ENCODE measurements at regions not wholly inside any gene's neighbourhood (a gene's known extent, or its start where the extent isn't known, plus 50 kb on each side); places are given as distances from the start of the nearest gene placed in this dataset.
"Not testable (repeated sequence)": the region's sequence is repeated elsewhere in the genome, so short reads cannot be mapped to it uniquely, and the experiment has no call there.

- in situ Hi-C loops (cut with MboI; ENCODE audit: low sequenced_read_pairs), result no loop called here
Observed at GRCh38 chr13:72590091-72590740, 137.2 kb downstream of the MZT1 start.

GRCh38 chr13:72586518-72586917, 140.9 kb downstream of the MZT1 start:
- in situ Hi-C loops (cut with MboI; ENCODE audit: low sequenced_read_pairs), result no loop called here

- in situ Hi-C loops (cut with MboI; ENCODE audit: low sequenced_read_pairs), result no loop called here
Observed at GRCh38 chr13:72585254-72585653, 142.2 kb downstream of the MZT1 start.

- in situ Hi-C loops (cut with MboI; ENCODE audit: low sequenced_read_pairs), result no loop called here
Observed at GRCh38 chr13:72571191-72571590, 156.2 kb downstream of the MZT1 start.

GRCh38 chr13:72570019-72570418, 157.4 kb downstream of the MZT1 start:
- in situ Hi-C loops (cut with MboI; ENCODE audit: low sequenced_read_pairs), result no loop called here

- in situ Hi-C loops (cut with MboI; ENCODE audit: low sequenced_read_pairs), result no loop called here
Observed at GRCh38 chr13:72567566-72567965, 159.9 kb downstream of the MZT1 start.

- in situ Hi-C loops (cut with MboI; ENCODE audit: low sequenced_read_pairs), result no loop called here
Observed at GRCh38 chr13:72566526-72566925, 160.9 kb downstream of the MZT1 start.

GRCh38 chr13:72565893-72566292, 161.5 kb downstream of the MZT1 start:
- in situ Hi-C loops (cut with MboI; ENCODE audit: low sequenced_read_pairs), result no loop called here

- in situ Hi-C loops (cut with MboI; ENCODE audit: low sequenced_read_pairs), result no loop called here
Observed at GRCh38 chr13:72562686-72563085, 164.7 kb downstream of the MZT1 start.

- in situ Hi-C loops (cut with MboI; ENCODE audit: low sequenced_read_pairs), result no loop called here
Observed at GRCh38 chr13:72561791-72562190, 165.6 kb downstream of the MZT1 start.

- in situ Hi-C loops (cut with MboI; ENCODE audit: low sequenced_read_pairs), result no loop called here
Observed at GRCh38 chr13:72559716-72560115, 167.7 kb downstream of the MZT1 start.

GRCh38 chr13:72556945-72557344, 170.5 kb downstream of the MZT1 start:
- in situ Hi-C loops (cut with MboI; ENCODE audit: low sequenced_read_pairs), result no loop called here

GRCh38 chr13:72555601-72556000, 171.8 kb downstream of the MZT1 start:
- in situ Hi-C loops (cut with MboI; ENCODE audit: low sequenced_read_pairs), result no loop called here

- in situ Hi-C loops (cut with MboI; ENCODE audit: low sequenced_read_pairs), result no loop called here
Observed at GRCh38 chr13:72552731-72553130, 174.7 kb downstream of the MZT1 start.

GRCh38 chr13:72545895-72546294, 181.5 kb downstream of the MZT1 start:
- in situ Hi-C loops (cut with MboI; ENCODE audit: low sequenced_read_pairs), result not testable (repeated sequence)

GRCh38 chr13:72545030-72545719, 182.3 kb downstream of the MZT1 start:
- in situ Hi-C loops (cut with MboI; ENCODE audit: low sequenced_read_pairs), result no loop called here

GRCh38 chr13:72544042-72544441, 183.4 kb downstream of the MZT1 start:
- in situ Hi-C loops (cut with MboI; ENCODE audit: low sequenced_read_pairs), result no loop called here

GRCh38 chr13:72542241-72542640, 185.2 kb downstream of the MZT1 start:
- in situ Hi-C loops (cut with MboI; ENCODE audit: low sequenced_read_pairs), result no loop called here

- in situ Hi-C loops (cut with MboI; ENCODE audit: low sequenced_read_pairs), result no loop called here
Observed at GRCh38 chr13:72541674-72542073, 185.8 kb downstream of the MZT1 start.

GRCh38 chr13:72540881-72541280, 186.5 kb downstream of the MZT1 start:
- in situ Hi-C loops (cut with MboI; ENCODE audit: low sequenced_read_pairs), result no loop called here

- in situ Hi-C loops (cut with MboI; ENCODE audit: low sequenced_read_pairs), result no loop called here
Observed at GRCh38 chr13:72539925-72540324, 187.5 kb downstream of the MZT1 start.

- in situ Hi-C loops (cut with MboI; ENCODE audit: low sequenced_read_pairs), result no loop called here
Observed at GRCh38 chr13:72537782-72538181, 189.6 kb downstream of the MZT1 start.

GRCh38 chr13:72537395-72537780, 190.0 kb downstream of the MZT1 start:
- in situ Hi-C loops (cut with MboI; ENCODE audit: low sequenced_read_pairs), result no loop called here

All from HL-60/S4 treated with retinoic acid at 250 ng/mL for 4 days and 3 days (cell line).